ENCODE measurements at regions not wholly inside any gene's neighbourhood (a gene's known extent, or its start where the extent isn't known, plus 50 kb on each side); places are given as distances from the start of the nearest gene placed in this dataset.

DNA sequence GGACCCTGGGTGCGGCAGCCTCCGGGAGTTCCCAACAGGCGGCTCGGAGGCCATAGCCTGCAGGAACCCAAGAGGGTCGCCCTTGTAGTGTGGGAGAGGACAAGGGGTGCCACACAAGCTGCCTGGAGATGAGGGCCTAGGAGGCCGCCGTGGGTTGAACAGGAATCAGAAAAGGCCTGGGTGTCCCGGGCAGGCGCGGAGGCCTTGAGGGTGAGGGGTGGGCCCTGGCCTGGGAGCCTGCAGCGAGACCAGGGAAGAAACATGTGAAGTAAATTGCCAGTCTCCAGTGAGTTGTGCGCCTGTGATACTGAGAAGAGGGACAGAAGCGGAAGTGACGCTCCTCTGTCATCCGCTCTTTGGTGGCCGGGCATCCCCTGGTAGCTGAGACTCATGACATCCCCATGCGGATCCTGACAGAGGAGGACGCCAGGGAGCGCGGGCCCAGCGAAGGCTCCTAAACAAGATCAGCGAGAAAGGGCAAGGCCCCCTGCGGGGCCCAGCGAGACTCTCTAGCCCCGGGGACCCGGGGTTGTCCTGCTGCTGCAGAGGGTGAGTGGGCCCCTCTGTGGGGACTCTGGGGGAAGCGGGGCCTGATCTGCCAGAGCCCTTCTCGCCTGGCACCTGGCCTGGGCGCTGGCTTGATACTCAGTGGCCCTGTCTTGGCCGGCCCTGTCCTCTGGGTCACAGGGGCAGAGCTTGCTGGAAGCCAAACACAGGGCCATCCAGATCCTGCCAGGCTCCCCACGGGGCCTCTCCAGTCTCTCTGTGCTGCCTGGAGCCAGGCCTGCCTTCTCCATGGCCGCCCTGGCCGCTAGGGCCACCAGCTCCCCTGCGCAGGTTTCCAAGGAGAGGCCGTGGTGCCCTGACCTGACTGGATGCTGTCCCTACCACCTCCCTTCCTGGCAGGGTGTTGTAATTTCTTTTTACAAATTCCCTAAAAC is 788.4 kb downstream of the TLE4 start:
- H3K27ac ChIP-seq: no peak overlapping the region
- TF ChIP-seq, protein P1, sequence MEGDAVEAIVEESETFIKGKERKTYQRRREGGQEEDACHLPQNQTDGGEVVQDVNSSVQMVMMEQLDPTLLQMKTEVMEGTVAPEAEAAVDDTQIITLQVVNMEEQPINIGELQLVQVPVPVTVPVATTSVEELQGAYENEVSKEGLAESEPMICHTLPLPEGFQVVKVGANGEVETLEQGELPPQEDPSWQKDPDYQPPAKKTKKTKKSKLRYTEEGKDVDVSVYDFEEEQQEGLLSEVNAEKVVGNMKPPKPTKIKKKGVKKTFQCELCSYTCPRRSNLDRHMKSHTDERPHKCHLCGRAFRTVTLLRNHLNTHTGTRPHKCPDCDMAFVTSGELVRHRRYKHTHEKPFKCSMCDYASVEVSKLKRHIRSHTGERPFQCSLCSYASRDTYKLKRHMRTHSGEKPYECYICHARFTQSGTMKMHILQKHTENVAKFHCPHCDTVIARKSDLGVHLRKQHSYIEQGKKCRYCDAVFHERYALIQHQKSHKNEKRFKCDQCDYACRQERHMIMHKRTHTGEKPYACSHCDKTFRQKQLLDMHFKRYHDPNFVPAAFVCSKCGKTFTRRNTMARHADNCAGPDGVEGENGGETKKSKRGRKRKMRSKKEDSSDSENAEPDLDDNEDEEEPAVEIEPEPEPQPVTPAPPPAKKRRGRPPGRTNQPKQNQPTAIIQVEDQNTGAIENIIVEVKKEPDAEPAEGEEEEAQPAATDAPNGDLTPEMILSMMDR (conservative IDR thresholded peaks at IDR 0.05): no peak
- no peak for TF ChIP-seq ZFX (IDR thresholded peaks at IDR 0.05)

DNA sequence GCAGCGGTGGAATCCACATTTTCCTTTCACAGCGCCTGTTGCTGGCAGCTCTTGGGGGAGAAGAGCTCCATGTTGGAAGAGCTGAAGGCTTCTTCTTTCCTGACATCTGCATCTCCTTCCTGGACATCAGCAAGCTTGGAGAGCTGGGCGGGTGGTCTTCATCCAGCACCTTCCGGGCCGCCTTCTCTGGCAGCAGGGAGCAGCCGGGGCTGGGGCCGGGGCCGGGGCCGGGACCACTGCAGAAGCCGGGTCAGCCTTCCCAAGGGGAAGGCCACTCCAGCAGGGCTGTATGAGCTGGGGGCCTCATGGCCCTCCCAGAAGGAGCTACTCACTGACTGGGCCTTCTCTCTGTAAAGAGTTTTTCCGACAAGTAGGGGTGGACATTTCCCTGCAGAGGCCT is 787.5 kb downstream of the TLE4 start:
- TF ChIP-seq, protein P1 (conservative IDR thresholded peaks at IDR 0.05): no peak
- no peak for TF ChIP-seq ZFX (IDR thresholded peaks at IDR 0.05)
- no peak overlapping the region for H3K27ac ChIP-seq

DNA sequence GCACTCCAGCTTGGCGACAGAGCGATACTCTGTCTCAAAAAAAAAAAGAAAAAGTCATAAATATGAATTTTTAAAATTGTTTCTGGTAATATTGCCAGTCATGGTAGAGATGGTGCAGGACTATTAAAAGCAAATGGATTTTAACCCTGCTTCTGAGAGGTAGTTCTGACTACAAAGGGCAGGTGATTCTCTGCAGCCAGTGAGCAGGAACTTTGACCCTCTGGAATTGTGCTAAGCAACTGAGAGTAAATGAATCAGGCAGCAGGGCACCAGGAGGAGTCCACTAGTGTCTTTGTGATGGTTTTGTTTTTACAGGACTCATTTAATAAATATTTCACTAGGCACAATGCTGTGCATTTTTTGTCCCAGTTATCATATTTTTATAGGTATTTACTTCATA is 781.2 kb downstream of the TLE4 start:
- TF ChIP-seq, protein P1 (conservative IDR thresholded peaks at IDR 0.05): no peak
- TF ChIP-seq ZFX (IDR thresholded peaks at IDR 0.05): no peak
- no peak overlapping the region for H3K27ac ChIP-seq

DNA sequence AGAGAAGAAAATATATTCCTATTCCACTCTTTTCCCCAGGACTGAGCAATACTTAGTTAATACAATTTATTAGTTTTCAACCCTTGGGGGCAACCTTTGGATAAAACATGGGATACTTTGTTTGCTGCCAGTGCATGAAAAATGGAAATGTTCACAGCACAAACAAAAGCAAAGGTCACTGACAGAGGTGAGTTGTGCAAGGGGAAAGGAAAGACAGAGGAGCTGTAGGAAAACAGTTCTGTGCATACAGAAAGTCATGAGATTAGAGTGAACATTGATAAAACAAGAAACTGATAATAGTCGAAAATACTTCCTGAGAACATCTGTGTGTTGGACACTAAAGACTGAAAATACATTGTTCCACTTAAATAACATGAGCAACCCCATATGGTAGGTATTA is 779.8 kb downstream of the TLE4 start:
- TF ChIP-seq ZFX (IDR thresholded peaks at IDR 0.05): no peak
- TF ChIP-seq, protein P1 (conservative IDR thresholded peaks at IDR 0.05): no peak

DNA sequence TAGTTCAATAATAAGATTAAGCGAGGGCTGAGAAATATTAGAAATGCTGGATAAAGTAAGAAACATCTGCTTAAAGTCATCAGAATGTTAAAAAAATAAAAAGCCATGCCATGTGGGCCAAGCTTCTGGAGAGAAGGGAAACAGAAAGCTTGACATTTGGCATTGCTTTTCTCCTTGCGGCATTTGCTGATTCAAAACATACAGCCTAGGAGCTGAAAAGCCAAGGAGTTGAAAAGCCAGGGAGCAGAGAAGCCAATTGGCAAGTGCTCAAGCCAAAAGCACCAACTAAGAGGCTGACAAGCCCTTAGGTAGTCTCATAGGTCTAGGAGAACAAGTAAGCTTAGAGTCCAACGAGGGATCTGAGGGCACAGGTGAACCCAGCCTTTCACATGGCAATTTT is 754.3 kb downstream of the TLE4 start:
- TF ChIP-seq, protein P1 (conservative IDR thresholded peaks at IDR 0.05): no peak
- TF ChIP-seq ZFX (IDR thresholded peaks at IDR 0.05): no peak
- no peak overlapping the region for H3K27ac ChIP-seq

More for the DNA sequence above, 779.8 kb downstream of the TLE4 start:
- no peak overlapping the region for H3K27ac ChIP-seq

DNA sequence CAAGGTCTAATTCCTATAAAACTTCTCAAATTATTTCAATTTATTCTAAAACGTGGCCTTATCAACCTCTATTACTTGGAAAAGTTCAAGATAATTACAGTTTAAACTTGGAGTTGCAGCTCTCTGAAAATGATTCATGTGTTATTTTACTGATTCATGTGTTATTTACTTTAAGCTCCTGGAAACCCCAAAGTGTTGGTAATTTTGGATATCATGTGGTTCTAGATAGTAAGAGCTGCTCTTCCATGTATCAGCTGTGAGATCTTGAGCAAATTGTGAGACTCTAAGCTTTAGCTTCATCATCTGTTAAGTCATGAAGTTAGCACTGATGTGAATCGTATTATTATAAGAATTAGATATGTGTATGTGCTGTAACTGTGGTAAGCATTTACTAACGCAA is 749.2 kb downstream of the TLE4 start:
- no peak for TF ChIP-seq ZFX (IDR thresholded peaks at IDR 0.05)
- TF ChIP-seq, protein P1 (conservative IDR thresholded peaks at IDR 0.05): no peak
- H3K27ac ChIP-seq: no peak overlapping the region

DNA sequence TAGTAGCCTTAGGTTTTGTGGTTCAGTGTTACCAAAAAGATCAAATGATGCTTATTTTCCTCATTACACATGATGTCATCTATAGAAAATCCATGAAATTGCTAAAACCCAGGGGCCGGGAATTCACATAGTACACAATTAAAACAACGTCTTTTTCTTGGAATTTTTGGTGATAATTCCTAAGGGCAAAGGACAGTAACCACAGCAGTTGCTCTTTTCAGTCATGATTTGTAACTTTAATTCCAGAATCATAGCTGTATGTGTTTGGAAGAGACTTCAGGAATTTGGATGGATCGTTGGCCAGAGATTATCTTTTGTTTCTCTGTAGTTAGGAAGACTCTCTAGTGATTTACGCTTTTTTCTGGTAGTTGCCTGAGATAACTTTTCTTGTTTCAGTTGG is 748.7 kb downstream of the TLE4 start:
- TF ChIP-seq ZFX (IDR thresholded peaks at IDR 0.05): no peak
- TF ChIP-seq, protein P1 (conservative IDR thresholded peaks at IDR 0.05): no peak
- H3K27ac ChIP-seq: no peak overlapping the region

Measured in C4-2B (cell line).